GM23248 (cell line): ENCODE measurements at regions not wholly inside any gene's neighbourhood (a gene's known extent, or its start where the extent isn't known, plus 50 kb on each side); places are given as distances from the start of the nearest gene placed in this dataset.

ENCODE experiments used
- EZH2 ChIP-seq: fragments of 200-600 bp; sonication (generic); IDR thresholded peaks from 2 replicates; pipeline ENCODE4 v1.6.1; 2018; ENCODE audit warnings: antibody characterized with exemption, mild to moderate bottlenecking; ENCODE audit not compliant: insufficient read depth, poor library complexity, severe bottlenecking
- EZH2phosphoT487 ChIP-seq: fragments of 200-600 bp; sonication (generic); IDR thresholded peaks from 2 replicates; pipeline ENCODE4 v1.6.1; 2018; ENCODE audit warnings: antibody characterized with exemption, moderate library complexity, mild to moderate bottlenecking, low read depth; ENCODE audit not compliant: insufficient read depth

DNA sequence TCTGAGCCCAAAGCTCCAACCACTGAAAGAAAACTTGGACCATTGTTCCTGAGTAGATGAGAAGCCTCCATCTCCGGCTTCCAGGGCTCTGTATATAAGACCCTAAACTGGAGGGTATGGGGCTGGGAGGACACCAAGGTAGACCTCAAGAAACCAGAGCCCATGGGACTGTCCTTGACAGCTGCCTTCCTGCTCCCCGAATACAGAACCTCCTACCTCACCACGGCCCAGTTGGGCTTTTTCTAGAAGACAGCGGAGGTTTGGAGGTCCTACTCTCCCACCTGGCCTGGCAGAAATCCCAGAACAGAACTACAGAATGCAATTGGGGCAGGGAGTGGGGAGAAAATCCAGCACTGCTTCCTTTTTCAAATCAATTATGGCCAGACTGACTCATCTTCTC, 177.3 kb upstream of the ZNF507 start:
- TF ChIP-seq EZH2 = no peak
- TF ChIP-seq EZH2phosphoT487 = no peak
